Activated CD4-positive, alpha-beta memory T cell treated with anti-CD3 and anti-CD28 coated beads for 36 hours (primary cell): ENCODE measurements at regions not wholly inside any gene's neighbourhood (a gene's known extent, or its start where the extent isn't known, plus 50 kb on each side); places are given as distances from the start of the nearest gene placed in this dataset.
"Not testable (repeated sequence)": the region's sequence is repeated elsewhere in the genome, so short reads cannot be mapped to it uniquely, and the experiment has no call there.

ENCODE experiments used
- CTCF ChIA-PET: fragments of 350-600 bp; sonication (Branson Sonifier 250); formaldehyde crosslinking; loops from one replicate; lab custom pipeline; 2021; ENCODE audit warnings: antibody characterized with exemption, inconsistent platforms; lab: Charles Lee
- POLR2A ChIA-PET: fragments of 350-600 bp; sonication (Branson Sonifier 250); formaldehyde crosslinking; loops from one replicate; lab custom pipeline; 2021; ENCODE audit warnings: antibody characterized with exemption; lab: Charles Lee
- DNase-seq: peaks from one replicate; pipeline ENCODE4 v3.0.0-alpha.2; 2020
- H3K27ac Mint-ChIP-seq: one replicate; pipeline ENCODE4 v1.8.0; 2021; ENCODE audit warnings: mixed read lengths
- H3K27me3 Mint-ChIP-seq: one replicate; pipeline ENCODE4 v1.8.0; 2021; ENCODE audit warnings: mixed read lengths
- H3K36me3 Mint-ChIP-seq: one replicate; pipeline ENCODE4 v1.8.0; 2021; ENCODE audit warnings: mixed read lengths
- H3K4me1 Mint-ChIP-seq: one replicate; pipeline ENCODE4 v1.8.0; 2021; ENCODE audit warnings: low read depth, mixed read lengths
- H3K4me3 Mint-ChIP-seq: one replicate; pipeline ENCODE4 v1.8.0; 2021; ENCODE audit warnings: mild to moderate bottlenecking, mixed read lengths
- H3K9me3 Mint-ChIP-seq: one replicate; pipeline ENCODE4 v1.8.0; 2021; ENCODE audit warnings: mixed read lengths
- intact Hi-C: fragments of 100-400 bp; cut with micrococcal nuclease; formaldehyde crosslinking; loops from one replicate; pipeline ENCODE4 v1.15.1; 2023

GRCh38 chr10:9126728-9127127, 1072.2 kb downstream of the GATA3 start:
- intact Hi-C loops, result no loop called here
- no peak for DNase-seq
- Mint-ChIP-seq H3K9me3 (no peaks in the 10 kb centered on the region), H3K36me3 (no peaks in the 10 kb centered on the region), H3K27me3 (peaks cover 3% of the 10 kb centered on the region), H3K27ac (no peak overlapping the region), H3K4me3 (no peak overlapping the region), H3K4me1 (no peaks in the 10 kb centered on the region)
- ChIA-PET POLR2A (no interaction called here), CTCF (no interaction called here)

- no peak for DNase-seq
- intact Hi-C loops, result no loop called here
- Mint-ChIP-seq H3K9me3 (no peaks in the 10 kb centered on the region), H3K4me1 (peaks cover 2% of the 10 kb centered on the region), H3K27me3 (no peaks in the 10 kb centered on the region), H3K36me3 (no peaks in the 10 kb centered on the region), H3K4me3 (no peak overlapping the region), H3K27ac (no peak overlapping the region)
- ChIA-PET POLR2A (no interaction called here), CTCF (no interaction called here)
Observed at GRCh38 chr10:9137368-9137767, 1082.9 kb downstream of the GATA3 start.

- H3K9me3 Mint-ChIP-seq, H3K27me3 Mint-ChIP-seq, DNase-seq, H3K27ac Mint-ChIP-seq, CTCF ChIA-PET, intact Hi-C loops, POLR2A ChIA-PET, H3K4me3 Mint-ChIP-seq, H3K36me3 Mint-ChIP-seq, H3K4me1 Mint-ChIP-seq: not testable (repeated sequence)
Observed at GRCh38 chr10:9138829-9139228, 1084.3 kb downstream of the GATA3 start.

GRCh38 chr10:9140373-9140772, 1085.9 kb downstream of the GATA3 start:
- Mint-ChIP-seq H3K27me3 (no peaks in the 10 kb centered on the region), H3K4me1 (peaks cover 2% of the 10 kb centered on the region), H3K4me3 (no peak overlapping the region), H3K27ac (no peak overlapping the region), H3K9me3 (no peaks in the 10 kb centered on the region), H3K36me3 (no peaks in the 10 kb centered on the region)
- no peak for DNase-seq
- ChIA-PET CTCF (no interaction called here), POLR2A (no interaction called here)
- intact Hi-C loops, result no loop called here

- ChIA-PET POLR2A (no interaction called here), CTCF (no interaction called here)
- H3K27me3 Mint-ChIP-seq, result peaks cover 2% of the 10 kb centered on the region
- DNase-seq, result no peak
- no peaks in the 10 kb centered on the region for H3K36me3 Mint-ChIP-seq
- peaks cover 3% of the 10 kb centered on the region for H3K9me3 Mint-ChIP-seq
- H3K4me3 Mint-ChIP-seq, result no peak overlapping the region
- no peak overlapping the region for H3K27ac Mint-ChIP-seq
- no peaks in the 10 kb centered on the region for H3K4me1 Mint-ChIP-seq
- intact Hi-C loops, result no loop called here
Observed at GRCh38 chr10:9147475-9147874, 1093.0 kb downstream of the GATA3 start.

GRCh38 chr10:9149134-9149533, 1094.6 kb downstream of the GATA3 start:
- no peaks in the 10 kb centered on the region for H3K4me1 Mint-ChIP-seq
- ChIA-PET CTCF (no interaction called here), POLR2A (no interaction called here)
- H3K4me3 Mint-ChIP-seq, result no peak overlapping the region
- DNase-seq, result no peak
- intact Hi-C loops, result no loop called here
- no peak overlapping the region for H3K27ac Mint-ChIP-seq
- peaks cover 2% of the 10 kb centered on the region for H3K27me3 Mint-ChIP-seq
- peaks cover 3% of the 10 kb centered on the region for H3K9me3 Mint-ChIP-seq
- H3K36me3 Mint-ChIP-seq, result no peaks in the 10 kb centered on the region

- H3K9me3 Mint-ChIP-seq, intact Hi-C loops: not testable (repeated sequence)
Observed at GRCh38 chr10:9153057-9153456, 1098.6 kb downstream of the GATA3 start.

GRCh38 chr10:9157656-9158055, 1103.2 kb downstream of the GATA3 start:
- intact Hi-C loops, result no loop called here
- no peak for DNase-seq
- no peaks in the 10 kb centered on the region for H3K4me1 Mint-ChIP-seq
- H3K4me3 Mint-ChIP-seq, result no peak overlapping the region
- H3K9me3 Mint-ChIP-seq, result peaks cover 21% of the 10 kb centered on the region
- ChIA-PET CTCF (no interaction called here), POLR2A (no interaction called here)
- H3K27ac Mint-ChIP-seq, result no peak overlapping the region
- no peaks in the 10 kb centered on the region for H3K27me3 Mint-ChIP-seq
- peaks cover 4% of the 10 kb centered on the region for H3K36me3 Mint-ChIP-seq

More at GRCh38 chr10:9153057-9153456, 1098.6 kb downstream of the GATA3 start:
- H3K27me3 Mint-ChIP-seq, H3K27ac Mint-ChIP-seq, H3K4me3 Mint-ChIP-seq, CTCF ChIA-PET, POLR2A ChIA-PET, DNase-seq, H3K36me3 Mint-ChIP-seq, H3K4me1 Mint-ChIP-seq: not testable (repeated sequence)

GRCh38 chr10:9158675-9159074, 1104.2 kb downstream of the GATA3 start:
- Mint-ChIP-seq H3K36me3 (peaks cover 4% of the 10 kb centered on the region), H3K4me3 (no peak overlapping the region), H3K4me1 (peaks cover 3% of the 10 kb centered on the region), H3K27me3 (no peaks in the 10 kb centered on the region), H3K9me3 (peaks cover 25% of the 10 kb centered on the region), H3K27ac (no peak overlapping the region)
- POLR2A ChIA-PET, result no interaction called here
- CTCF ChIA-PET, result no interaction called here
- DNase-seq, result no peak
- intact Hi-C loops, result no loop called here

GRCh38 chr10:9160275-9160674, 1105.8 kb downstream of the GATA3 start:
- Mint-ChIP-seq H3K27me3 (no peaks in the 10 kb centered on the region), H3K4me3 (no peak overlapping the region), H3K36me3 (peaks cover 4% of the 10 kb centered on the region), H3K9me3 (peaks cover 28% of the 10 kb centered on the region), H3K4me1 (peaks cover 7% of the 10 kb centered on the region), H3K27ac (no peak overlapping the region)
- CTCF ChIA-PET, result no interaction called here
- POLR2A ChIA-PET, result no interaction called here
- intact Hi-C loops, result no loop called here
- no peak for DNase-seq

GRCh38 chr10:9163699-9164098, 1109.2 kb downstream of the GATA3 start:
- intact Hi-C loops, result no loop called here
- Mint-ChIP-seq H3K27me3 (no peaks in the 10 kb centered on the region), H3K9me3 (peaks cover 30% of the 10 kb centered on the region), H3K36me3 (peaks cover 4% of the 10 kb centered on the region), H3K4me3 (no peak overlapping the region), H3K27ac (no peak overlapping the region), H3K4me1 (peaks cover 21% of the 10 kb centered on the region)
- POLR2A ChIA-PET, result no interaction called here
- CTCF ChIA-PET, result no interaction called here
- no peak for DNase-seq

- H3K36me3 Mint-ChIP-seq, result no peaks in the 10 kb centered on the region
- no peak for DNase-seq
- H3K4me1 Mint-ChIP-seq, result peaks cover 21% of the 10 kb centered on the region
- no peak overlapping the region for H3K27ac Mint-ChIP-seq
- H3K27me3 Mint-ChIP-seq, result peaks cover 3% of the 10 kb centered on the region
- POLR2A ChIA-PET, result no interaction called here
- H3K4me3 Mint-ChIP-seq, result no peak overlapping the region
- CTCF ChIA-PET, result no interaction called here
- intact Hi-C loops, result no loop called here
- H3K9me3 Mint-ChIP-seq, result peaks cover 9% of the 10 kb centered on the region
Observed at GRCh38 chr10:9166770-9167169, 1112.3 kb downstream of the GATA3 start.

- Mint-ChIP-seq H3K27ac (no peak overlapping the region), H3K4me3 (no peak overlapping the region), H3K36me3 (no peaks in the 10 kb centered on the region), H3K27me3 (peaks cover 14% of the 10 kb centered on the region), H3K4me1 (peaks cover 14% of the 10 kb centered on the region), H3K9me3 (peaks cover 7% of the 10 kb centered on the region)
- intact Hi-C loops, result no loop called here
- no peak for DNase-seq
- ChIA-PET POLR2A (no interaction called here), CTCF (no interaction called here)
Observed at GRCh38 chr10:9172276-9172675, 1117.8 kb downstream of the GATA3 start.
